HG02763 (cell line): ENCODE measurements at regions not wholly inside any gene's neighbourhood (a gene's known extent, or its start where the extent isn't known, plus 50 kb on each side); places are given as distances from the start of the nearest gene placed in this dataset.

ENCODE experiments used
- ATAC-seq: cut with Tn5 transposase; IDR thresholded peaks from one replicate; pipeline ENCODE4 v1.9.1; 2021; ENCODE audit warnings: mild to moderate bottlenecking, moderate library complexity; ENCODE audit not compliant: unreplicated experiment

DNA sequence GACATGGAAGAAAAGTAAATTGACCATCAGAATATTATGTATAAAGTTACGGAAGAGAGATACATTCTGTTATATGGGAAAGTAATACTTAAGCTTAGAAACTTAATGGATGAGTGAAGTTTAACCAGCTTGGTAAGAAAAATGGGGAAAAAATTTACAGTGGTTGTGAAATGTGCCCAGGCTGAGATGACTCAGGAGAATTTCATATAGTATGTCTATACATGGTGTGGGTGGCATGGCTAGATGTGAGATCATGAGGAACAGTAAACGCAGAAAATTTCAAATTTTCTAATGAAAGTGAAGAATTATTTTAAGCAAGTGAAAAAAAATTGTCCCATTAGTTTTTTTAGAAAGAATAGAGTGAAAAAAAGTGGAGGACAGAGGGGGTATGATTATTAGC, 552.5 kb upstream of the SORCS1 start:
- no peak for ATAC-seq

GRCh38 chr10:107715565-107715964, 551.1 kb upstream of the SORCS1 start:
- ATAC-seq: no peak

DNA sequence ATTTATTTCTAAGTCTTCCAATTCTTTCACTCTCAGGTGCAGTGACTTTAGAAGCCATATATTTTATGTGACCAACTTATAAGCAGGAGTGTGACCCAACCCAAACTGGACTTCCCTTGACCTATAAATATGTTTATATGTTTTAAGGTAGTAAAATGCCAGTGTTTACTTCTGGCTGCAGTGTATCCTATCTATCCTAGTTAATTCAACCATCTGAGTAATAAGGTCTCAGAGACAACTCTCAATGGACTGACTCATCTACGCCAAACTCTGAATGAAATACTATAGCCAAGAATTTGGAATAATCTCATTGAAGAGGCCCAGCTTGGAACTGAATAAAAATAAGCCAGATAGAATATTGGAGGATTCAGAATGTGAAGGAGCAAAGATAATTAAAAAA, 544.5 kb upstream of the SORCS1 start:
- ATAC-seq: no peak

DNA sequence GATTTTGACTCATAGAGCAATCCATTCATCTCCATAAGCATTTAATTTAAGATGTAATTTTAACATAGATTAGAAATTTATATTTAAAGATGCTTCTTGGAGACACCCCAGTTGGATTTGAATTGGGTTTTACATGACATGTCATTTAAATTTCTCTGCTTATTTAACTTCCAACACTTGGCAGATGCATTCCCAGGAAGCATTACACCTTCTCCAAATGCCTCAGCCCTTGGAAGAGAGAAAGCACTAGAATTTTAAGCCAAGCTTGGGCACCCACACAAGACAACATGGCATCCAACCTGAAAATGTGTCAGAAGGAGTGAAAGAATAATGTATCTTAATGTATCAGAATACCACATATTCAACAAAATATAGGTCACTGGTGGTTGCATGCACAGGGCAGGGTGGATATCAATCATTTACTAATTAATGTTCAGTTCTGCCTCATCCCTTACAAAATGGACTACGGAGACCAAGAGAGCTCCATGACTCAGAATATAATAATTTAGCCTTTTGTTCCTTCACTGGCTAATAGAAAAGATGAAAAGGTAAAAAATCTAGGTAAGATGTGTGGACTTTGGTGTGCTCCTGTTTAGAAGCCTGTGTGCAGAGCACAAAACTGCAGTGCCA, 541.7 kb upstream of the SORCS1 start:
- ATAC-seq: no peak

DNA sequence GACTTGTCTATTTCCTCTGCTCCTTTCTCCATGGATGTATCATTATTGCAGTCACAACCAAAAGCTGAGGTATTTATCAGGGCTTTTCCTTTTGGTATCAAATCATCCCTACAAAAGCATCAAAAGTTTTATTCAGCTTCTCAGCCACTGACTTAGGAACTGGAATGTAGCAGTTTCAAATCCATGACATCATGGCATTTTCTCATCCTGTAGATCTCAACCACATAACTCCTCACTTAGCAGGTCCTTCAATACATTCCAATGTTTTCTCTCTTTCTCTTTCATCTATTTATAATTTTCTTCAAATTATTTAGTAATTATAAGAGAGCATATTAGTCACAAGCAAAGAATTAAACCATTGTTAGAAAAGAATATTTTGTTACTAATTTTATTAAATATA, 537.4 kb upstream of the SORCS1 start:
- ATAC-seq: no peak

- ATAC-seq: no peak
These were observed 527.6 kb upstream of the SORCS1 start for GRCh38 chr10:107692072-107692471.

DNA sequence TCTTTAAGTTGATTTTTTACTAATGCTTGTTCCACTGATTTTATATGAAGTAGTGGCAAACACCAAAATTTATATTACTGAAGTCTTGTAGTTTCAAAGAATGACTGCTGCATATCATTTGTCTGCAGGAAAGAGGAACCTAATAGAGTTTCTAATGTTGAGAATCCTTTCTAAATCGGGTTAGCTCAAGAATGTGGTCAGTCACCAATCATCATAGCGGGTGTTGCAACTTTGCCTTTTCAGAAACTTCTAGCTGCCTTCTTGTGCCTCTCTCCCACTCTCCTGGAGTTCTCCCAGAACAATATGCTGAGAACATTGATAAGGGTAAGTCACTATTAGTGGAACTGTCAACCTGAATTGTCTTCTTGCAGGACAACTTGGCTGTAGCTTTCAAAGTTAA, 524.8 kb upstream of the SORCS1 start:
- ATAC-seq: no peak

- no peak for ATAC-seq
These were observed 523.2 kb upstream of the SORCS1 start for GRCh38 chr10:107687701-107688100.

DNA sequence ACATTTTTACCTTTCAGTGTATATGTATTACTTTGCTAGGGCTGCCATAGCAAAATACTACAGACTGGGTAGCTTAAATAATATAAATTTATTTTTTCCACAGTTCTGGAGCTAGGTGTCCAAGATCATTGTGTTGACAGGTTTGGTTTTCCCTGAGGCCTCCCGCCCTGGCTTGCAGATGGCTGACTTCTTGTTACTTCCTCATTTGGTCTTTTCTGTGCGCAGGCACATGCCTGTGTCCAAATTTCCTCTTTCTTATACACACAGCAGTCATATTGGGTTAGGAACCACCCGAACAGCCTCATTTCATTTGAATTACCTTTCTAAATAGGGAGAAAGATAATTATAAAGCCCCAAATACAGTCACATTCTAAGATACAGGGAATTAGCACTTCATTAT, 521.6 kb upstream of the SORCS1 start:
- no peak for ATAC-seq

DNA sequence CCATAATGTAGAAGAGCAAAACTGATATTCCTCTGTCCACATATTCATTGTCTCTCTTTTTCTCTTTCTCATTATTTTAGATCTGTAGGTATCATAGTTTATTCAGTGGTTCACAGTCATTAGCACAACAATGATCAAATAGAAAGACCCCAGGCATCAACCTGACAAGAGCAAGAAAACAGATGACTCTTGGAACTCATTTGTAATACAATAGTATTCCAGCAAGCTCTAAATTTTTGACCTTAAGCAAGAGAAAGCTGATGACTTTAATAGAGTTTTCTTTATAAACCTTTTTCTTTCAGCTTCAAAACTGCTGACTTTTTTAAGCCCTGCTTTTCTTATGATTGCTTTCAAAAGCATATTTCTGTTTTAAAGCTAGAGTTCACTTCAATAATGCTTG, 507.5 kb upstream of the SORCS1 start:
- ATAC-seq: no peak

DNA sequence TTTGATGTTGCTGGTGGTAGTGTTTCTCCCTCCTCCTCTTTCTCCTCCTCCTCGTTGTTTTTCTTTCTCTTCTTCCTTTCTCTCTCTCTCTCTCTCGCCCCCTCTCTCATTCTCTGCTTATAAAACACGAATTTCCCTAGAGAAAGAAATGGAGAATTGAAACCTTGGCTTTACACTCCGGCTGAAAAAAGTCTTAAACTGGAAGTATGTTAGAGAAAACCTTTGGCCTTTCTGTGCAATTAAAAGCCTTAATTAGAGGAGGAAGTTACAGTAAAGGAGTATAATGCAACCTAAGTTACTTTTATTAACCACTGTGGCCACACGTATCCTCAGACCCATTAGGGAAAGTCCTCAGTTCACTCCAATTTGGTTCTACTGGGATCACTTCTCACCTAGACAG, 501.7 kb upstream of the SORCS1 start:
- no peak for ATAC-seq

DNA sequence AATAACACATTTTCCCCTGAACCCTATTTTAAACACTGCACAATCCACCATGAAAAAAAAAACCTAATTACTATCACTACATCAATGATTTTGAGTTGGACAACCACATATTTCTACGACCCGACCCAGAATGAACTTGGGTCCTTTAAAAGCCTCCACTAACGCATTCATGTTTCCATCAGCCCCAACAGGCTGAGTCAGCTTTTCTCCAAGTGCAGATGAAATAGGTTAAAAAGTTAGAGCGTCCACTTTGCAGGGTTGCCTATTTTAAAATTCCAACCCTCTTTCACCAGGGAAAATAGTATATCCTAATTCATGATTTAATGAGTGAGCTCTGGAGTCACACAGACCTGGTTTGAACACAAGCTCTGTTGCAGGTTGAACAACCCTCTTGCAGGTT, 501.0 kb upstream of the SORCS1 start:
- no peak for ATAC-seq

- no peak for ATAC-seq
These were observed 493.3 kb upstream of the SORCS1 start for GRCh38 chr10:107657851-107658250.

- ATAC-seq: no peak
These were observed 492.4 kb upstream of the SORCS1 start for GRCh38 chr10:107656932-107657331.

DNA sequence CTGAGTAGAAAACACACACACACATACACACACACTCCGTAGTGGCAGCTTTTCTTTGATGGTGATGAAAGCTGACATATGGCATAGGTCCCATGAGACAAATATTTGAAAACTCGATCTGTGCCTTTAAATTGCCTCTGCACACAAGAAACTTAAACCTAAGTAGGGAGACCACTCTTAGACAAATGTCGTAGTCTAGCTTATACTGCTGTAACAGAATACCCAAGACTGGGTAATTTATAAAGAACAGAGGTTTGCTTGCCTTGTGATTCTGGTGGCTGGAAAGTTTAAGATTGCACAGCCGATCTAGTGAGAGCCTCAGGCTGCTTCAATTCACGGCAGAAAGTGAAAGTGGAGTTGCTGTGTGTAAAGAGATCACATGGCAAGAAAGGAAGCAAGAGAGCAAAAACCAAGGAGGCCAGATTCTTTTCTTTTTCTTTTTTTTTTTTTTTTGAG, 489.4 kb upstream of the SORCS1 start:
- peak; percentile 44 for ATAC-seq

DNA sequence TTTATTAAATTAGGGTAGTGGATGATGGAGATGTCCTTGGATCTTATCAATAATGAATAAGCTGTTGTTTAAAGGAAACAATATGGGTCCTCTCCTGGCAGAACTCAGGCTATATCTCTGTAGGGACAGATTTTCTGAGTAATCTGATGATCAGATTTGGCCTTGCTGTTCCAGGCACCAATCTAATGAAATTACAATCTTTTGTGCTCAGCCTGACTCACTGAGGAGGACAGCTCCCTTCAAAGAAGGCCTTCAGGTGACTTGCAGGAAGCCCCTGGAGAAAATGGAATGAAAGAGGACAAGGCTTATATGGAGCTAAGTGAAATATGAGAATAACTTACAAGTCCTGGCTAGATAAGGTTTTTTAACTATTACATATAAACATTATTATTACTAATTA, 486.4 kb upstream of the SORCS1 start:
- no peak for ATAC-seq

DNA sequence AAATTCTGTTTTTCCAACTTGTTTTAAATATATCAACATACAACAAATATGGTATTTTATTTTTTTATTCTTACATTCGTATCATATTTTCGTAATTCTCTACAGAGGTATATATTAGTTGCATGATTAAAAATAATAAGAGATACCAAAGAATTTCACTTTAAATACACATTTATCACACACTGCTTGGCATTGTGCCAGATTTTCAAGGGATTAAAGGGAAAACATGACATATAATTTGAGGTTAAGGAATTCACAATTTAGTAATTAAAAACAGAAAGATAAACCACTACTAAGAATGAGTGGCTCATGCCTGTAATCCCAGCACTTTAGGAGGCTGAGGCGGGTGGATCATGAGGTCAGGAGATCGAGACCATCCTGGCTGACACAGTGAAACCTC, 484.7 kb upstream of the SORCS1 start:
- no peak for ATAC-seq

DNA sequence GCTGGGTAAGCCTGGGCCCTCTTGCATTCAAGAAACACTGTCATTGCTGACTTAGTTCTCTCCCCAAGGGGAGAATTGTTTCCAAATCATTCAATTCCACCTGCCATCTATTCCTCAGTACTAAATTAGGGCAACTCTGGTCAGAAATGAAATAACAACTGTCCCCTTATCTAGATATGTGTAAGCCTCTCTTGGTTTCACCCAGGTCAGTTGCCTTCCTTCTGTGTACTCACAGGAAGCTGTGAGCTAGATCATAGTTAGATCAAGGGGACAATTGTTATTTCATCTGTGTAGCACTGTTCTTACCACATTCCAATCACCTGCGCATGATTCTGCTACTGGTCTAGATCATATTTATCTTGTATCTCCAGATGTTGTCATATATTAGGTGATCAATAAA, 483.0 kb upstream of the SORCS1 start:
- no peak for ATAC-seq

DNA sequence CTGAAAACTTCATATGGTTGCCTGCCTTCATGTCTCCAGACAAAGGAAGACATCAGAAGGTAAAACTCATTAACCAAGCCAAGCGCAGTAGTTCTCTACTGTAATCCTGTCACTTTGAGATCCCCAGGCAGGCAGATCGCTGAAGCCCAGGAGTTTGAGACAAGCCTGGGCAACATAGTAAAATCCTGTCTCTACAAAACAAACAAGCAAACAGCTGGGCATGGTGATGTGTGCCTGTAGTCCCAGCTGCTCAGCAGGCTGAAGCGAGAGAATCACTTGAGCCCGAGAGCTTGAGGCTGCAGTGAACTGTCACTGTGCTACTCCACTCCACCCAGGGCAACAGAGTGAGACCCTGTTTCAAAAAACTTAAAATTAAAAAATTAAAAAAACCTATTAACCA, 467.4 kb upstream of the SORCS1 start:
- no peak for ATAC-seq

GRCh38 chr10:107626862-107627261, 462.4 kb upstream of the SORCS1 start:
- no peak for ATAC-seq

- no peak for ATAC-seq
These were observed 458.8 kb upstream of the SORCS1 start for GRCh38 chr10:107623292-107623691.

DNA sequence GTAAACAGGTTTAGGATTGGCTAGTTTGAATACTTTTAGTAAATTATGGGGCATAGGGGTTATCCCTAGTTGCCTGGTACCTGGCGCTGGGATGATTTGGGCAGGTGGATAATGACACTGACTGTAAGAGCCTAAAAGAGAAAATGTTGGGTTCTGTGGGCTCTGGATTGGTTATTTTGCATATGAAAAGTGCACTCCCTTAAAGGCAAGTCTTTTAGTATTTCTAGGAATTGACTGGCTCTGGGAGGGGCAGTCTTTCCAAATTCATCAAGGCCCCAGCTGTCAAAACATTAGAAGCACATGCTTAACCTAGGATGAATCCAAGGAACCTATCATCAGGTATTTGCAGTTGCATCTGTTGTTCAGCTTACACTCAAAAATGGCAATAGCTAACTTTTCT, 454.6 kb upstream of the SORCS1 start:
- ATAC-seq: no peak

DNA sequence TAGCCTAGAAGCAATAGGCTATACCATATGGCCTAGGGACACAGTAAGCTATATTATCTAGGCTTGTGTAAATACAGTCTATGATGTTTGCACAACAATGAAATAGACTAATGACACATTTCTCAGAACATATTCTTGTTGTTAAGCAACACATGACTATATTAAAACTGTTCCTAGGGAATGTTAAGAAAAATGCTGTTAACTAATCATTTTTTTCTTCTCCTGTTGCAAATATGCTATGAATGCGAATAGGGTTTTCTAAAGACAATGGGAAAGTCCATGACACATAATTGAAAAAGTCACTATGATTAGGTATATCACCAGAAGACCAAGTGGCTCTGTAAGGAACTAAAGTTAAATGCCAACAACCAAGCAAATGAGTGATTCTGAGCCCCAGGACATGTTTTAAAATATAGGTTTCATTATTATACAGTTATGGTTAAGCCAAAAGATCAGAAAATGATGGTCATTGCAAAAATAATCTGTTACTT, 454.0 kb upstream of the SORCS1 start:
- no peak for ATAC-seq
